Liver (tissue), 3 donors: ENCODE measurements at regions not wholly inside any gene's neighbourhood (a gene's known extent, or its start where the extent isn't known, plus 50 kb on each side); places are given as distances from the start of the nearest gene placed in this dataset.

Source experiments
- CTCF ChIP-seq: fragments of 150-350 bp; IDR thresholded peaks from 2 replicates; pipeline ENCODE4 v1.5.1; 2017; ENCODE audit warnings: improper control_type of control experiment, low read depth, low read length; ENCODE audit not compliant: missing input control
- EGR1 ChIP-seq, 2 donors: IDR thresholded peaks; 2 replicates each; pipeline ENCODE4 v1.6.1; 2016 to 2018; ENCODE audit warnings: antibody characterized with exemption in 2 of 2, low read depth in 2 of 2
- FOXA1 ChIP-seq: IDR thresholded peaks from 2 replicates; pipeline ENCODE4 v1.6.1; 2016; ENCODE audit warnings: antibody characterized with exemption
- FOXA2 ChIP-seq: IDR thresholded peaks from 2 replicates; pipeline ENCODE4 v1.6.1; 2016; ENCODE audit warnings: antibody characterized with exemption
- GABPA ChIP-seq, 2 donors: IDR thresholded peaks in 1 of 2; conservative IDR thresholded peaks in 1 of 2; 2 replicates each; pipeline ENCODE4 v1.6.1; 2016; ENCODE audit warnings: antibody characterized with exemption in 2 of 2, mild to moderate bottlenecking in 1 of 2, moderate library complexity in 1 of 2
- HNF4G ChIP-seq: IDR thresholded peaks from 2 replicates; pipeline ENCODE4 v1.6.1; 2016; ENCODE audit warnings: antibody characterized with exemption
- JUND ChIP-seq, 2 donors: IDR thresholded peaks; 2 replicates each; pipeline ENCODE4 v1.6.1; 2016; ENCODE audit warnings: antibody characterized with exemption in 2 of 2
- MAX ChIP-seq: IDR thresholded peaks from 2 replicates; pipeline ENCODE4 v1.6.1; 2016; ENCODE audit warnings: antibody characterized with exemption
- RAD21 ChIP-seq, 2 donors: IDR thresholded peaks; 2 replicates each; pipeline ENCODE4 v1.6.1; 2016; ENCODE audit warnings: antibody characterized with exemption in 2 of 2, mild to moderate bottlenecking in 2 of 2
- REST ChIP-seq: IDR thresholded peaks from 2 replicates; pipeline ENCODE4 v1.6.1; 2016; ENCODE audit warnings: antibody characterized with exemption, mild to moderate bottlenecking
- RXRA ChIP-seq, 2 donors: IDR thresholded peaks; 2 replicates each; pipeline ENCODE4 v1.6.1; 2017 to 2018; ENCODE audit warnings: antibody characterized with exemption in 2 of 2, mild to moderate bottlenecking in 1 of 2
- SP1 ChIP-seq: IDR thresholded peaks from 2 replicates; pipeline ENCODE4 v1.6.1; 2018; ENCODE audit warnings: antibody characterized with exemption, mild to moderate bottlenecking
- TAF1 ChIP-seq: conservative IDR thresholded peaks from 2 replicates; pipeline ENCODE4 v1.6.1; 2016; ENCODE audit warnings: antibody characterized with exemption, mild to moderate bottlenecking
- YY1 ChIP-seq: IDR thresholded peaks from 2 replicates; pipeline ENCODE4 v1.6.1; 2016; ENCODE audit warnings: antibody characterized with exemption, mild to moderate bottlenecking
- donor health status: healthy.
- donor health status: healthy.

GRCh38 chr6:66278115-66278514, 571.1 kb upstream of the EYS start:
- no peak for TF ChIP-seq HNF4G
- TF ChIP-seq JUND (IDR thresholded peaks at IDR 0.05), result no peak
- no peak for TF ChIP-seq CTCF
- no peak for TF ChIP-seq SP1
- TF ChIP-seq TAF1, result no peak
- TF ChIP-seq FOXA2, result no peak
- TF ChIP-seq YY1, result no peak
- no peak for TF ChIP-seq REST
- no peak for TF ChIP-seq GABPA (IDR thresholded peaks at IDR 0.05 in 1 of 2, conservative IDR thresholded peaks at IDR 0.05 in 1 of 2)
- no peak for TF ChIP-seq MAX
- no peak for TF ChIP-seq FOXA1
- TF ChIP-seq EGR1 (IDR thresholded peaks at IDR 0.05; ENCODE audit: low read depth in 2 of 2), result no peak
- TF ChIP-seq RXRA (IDR thresholded peaks at IDR 0.05), result no peak
- no peak for TF ChIP-seq RAD21 (IDR thresholded peaks at IDR 0.05)
